ENCODE measurements at regions not wholly inside any gene's neighbourhood (a gene's known extent, or its start where the extent isn't known, plus 50 kb on each side); places are given as distances from the start of the nearest gene placed in this dataset.

DNA sequence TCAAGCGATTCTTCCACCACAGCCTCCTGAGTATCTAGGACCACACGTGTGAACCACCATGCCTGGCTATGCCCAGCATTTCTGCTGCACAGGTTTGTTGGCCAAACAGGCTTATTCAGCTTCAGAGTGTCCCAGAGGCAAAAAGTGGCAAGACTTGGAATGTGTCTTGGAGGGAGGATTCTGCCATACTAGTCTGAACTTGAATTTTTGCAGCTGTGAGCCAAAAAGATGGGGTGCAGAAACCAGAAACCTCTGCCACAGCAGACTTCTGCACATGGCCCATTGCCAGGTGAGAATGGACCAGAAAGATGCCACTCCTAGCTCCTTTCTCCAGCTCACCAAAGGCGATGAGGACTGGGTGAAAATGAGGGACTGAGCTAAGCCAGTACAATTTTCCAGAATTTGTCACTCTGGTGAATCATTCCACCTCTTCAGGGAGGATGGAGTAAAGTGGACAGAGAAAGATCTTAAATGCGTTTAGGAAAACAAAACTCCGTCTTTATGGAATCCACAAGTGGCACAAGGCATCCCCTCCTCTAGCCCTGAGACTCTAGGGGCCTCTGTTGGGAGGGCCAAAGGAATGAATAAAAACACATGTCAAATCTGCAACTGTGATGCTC is 369.1 kb upstream of the CLNK start:
- TF ChIP-seq ZNF670 (tag by site-specific recombination; IDR thresholded peaks at IDR 0.05; ENCODE audit: low read depth), result no peak
- no peak for TF ChIP-seq PRDM1 (tag by site-specific recombination; IDR thresholded peaks at IDR 0.05)
- TF ChIP-seq ZNF785 (tag by site-specific recombination; IDR thresholded peaks at IDR 0.05), result no peak
- TF ChIP-seq ZNF24 (tag by site-specific recombination; IDR thresholded peaks at IDR 0.05), result no peak
- TF ChIP-seq, protein P1, sequence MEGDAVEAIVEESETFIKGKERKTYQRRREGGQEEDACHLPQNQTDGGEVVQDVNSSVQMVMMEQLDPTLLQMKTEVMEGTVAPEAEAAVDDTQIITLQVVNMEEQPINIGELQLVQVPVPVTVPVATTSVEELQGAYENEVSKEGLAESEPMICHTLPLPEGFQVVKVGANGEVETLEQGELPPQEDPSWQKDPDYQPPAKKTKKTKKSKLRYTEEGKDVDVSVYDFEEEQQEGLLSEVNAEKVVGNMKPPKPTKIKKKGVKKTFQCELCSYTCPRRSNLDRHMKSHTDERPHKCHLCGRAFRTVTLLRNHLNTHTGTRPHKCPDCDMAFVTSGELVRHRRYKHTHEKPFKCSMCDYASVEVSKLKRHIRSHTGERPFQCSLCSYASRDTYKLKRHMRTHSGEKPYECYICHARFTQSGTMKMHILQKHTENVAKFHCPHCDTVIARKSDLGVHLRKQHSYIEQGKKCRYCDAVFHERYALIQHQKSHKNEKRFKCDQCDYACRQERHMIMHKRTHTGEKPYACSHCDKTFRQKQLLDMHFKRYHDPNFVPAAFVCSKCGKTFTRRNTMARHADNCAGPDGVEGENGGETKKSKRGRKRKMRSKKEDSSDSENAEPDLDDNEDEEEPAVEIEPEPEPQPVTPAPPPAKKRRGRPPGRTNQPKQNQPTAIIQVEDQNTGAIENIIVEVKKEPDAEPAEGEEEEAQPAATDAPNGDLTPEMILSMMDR (tag by site-specific recombination; IDR thresholded peaks at IDR 0.05), result no peak
- TF ChIP-seq, protein P2, sequence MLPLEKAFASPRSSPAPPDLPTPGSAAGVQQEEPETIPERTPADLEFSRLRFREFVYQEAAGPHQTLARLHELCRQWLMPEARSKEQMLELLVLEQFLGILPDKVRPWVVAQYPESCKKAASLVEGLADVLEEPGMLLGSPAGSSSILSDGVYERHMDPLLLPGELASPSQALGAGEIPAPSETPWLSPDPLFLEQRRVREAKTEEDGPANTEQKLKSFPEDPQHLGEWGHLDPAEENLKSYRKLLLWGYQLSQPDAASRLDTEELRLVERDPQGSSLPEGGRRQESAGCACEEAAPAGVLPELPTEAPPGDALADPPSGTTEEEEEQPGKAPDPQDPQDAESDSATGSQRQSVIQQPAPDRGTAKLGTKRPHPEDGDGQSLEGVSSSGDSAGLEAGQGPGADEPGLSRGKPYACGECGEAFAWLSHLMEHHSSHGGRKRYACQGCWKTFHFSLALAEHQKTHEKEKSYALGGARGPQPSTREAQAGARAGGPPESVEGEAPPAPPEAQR (tag by site-specific recombination; IDR thresholded peaks at IDR 0.05), result no peak
- no peak for TF ChIP-seq ZNF311 (tag by site-specific recombination; IDR thresholded peaks at IDR 0.05; ENCODE audit: borderline replicate concordance)
